HS-27A (cell line): ENCODE measurements at regions not wholly inside any gene's neighbourhood (a gene's known extent, or its start where the extent isn't known, plus 50 kb on each side); places are given as distances from the start of the nearest gene placed in this dataset.
"Not testable (repeated sequence)": the region's sequence is repeated elsewhere in the genome, so short reads cannot be mapped to it uniquely, and the experiment has no call there.

Experiments used
- DNase-seq: peaks from one replicate; pipeline ENCODE4 v3.0.0-alpha.2; 2012; ENCODE audit warnings: low read depth, missing footprints

DNA sequence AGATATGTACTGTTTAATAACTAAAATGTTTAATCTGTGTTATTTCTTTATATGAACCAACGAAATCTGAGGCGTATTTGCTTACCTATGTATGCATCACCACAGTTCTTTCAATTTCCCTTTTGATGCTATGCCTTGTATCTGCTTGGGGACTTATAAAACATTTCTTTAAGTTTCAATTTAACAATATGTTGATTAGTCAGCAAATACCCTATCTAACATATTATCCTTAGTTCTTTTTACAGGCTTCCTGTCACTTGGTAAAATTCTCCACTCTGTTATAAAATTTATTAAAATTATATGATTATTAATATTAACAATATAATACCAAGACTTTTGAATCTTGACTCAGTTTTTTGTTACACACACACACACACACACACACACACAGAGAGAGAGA is 174.3 kb downstream of the CPS1 start:
- DNase-seq, result no peak

GRCh38 chr2:210746826-210747225 is 190.4 kb downstream of the CPS1 start:
- DNase-seq, result not testable (repeated sequence)

GRCh38 chr2:210752532-210752931 is 196.1 kb downstream of the CPS1 start:
- DNase-seq, result no peak

GRCh38 chr2:210753386-210753785 is 197.0 kb downstream of the CPS1 start:
- no peak for DNase-seq

GRCh38 chr2:210756855-210757254 is 200.5 kb downstream of the CPS1 start:
- DNase-seq, result no peak

DNA sequence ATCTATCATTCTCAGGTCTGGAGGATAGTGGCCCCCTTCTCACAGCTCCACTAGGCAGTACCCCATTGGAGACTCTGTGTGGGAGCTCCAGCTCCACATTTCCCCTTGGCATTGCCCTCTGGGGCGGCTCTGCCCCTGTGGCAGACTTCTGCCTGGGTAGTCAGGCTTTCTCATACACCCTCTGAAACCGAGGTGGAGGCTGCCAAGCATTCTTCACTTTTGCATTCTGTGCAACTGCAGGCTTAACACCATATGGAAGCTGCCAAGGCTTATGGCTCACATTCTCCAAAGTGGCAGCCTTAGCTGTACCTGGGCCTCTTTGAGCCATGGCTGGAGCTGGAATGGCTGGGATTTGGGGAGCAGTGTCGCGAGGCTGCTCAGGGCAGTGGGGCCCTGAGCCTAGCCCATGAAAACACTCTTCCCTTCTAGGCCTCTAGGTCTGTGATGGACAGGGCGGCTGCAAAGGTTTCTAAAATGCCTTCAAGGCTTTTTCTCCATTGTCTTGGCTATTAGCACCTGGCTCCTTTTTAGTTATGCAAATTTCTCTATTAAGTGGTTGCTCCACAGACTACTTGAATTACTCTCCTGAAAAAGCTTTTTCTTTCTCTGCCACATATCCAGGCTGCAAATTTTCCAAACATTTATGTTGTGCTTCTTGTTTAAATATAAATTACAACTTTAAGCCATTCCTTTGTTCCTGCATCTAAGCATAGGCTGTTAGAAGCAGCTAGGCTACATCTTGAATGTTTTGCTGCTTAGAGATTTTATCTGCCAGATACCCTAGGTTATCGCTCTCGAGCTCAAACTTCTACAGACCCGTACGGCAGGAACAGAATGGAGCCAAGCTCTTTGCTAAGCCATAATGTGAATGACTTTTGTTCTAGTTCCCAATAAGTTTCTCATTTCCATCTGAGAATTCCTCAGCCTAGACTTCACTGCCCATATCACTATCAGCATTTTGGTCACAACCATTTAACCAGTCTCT is 206.5 kb downstream of the CPS1 start:
- DNase-seq, result no peak

DNA sequence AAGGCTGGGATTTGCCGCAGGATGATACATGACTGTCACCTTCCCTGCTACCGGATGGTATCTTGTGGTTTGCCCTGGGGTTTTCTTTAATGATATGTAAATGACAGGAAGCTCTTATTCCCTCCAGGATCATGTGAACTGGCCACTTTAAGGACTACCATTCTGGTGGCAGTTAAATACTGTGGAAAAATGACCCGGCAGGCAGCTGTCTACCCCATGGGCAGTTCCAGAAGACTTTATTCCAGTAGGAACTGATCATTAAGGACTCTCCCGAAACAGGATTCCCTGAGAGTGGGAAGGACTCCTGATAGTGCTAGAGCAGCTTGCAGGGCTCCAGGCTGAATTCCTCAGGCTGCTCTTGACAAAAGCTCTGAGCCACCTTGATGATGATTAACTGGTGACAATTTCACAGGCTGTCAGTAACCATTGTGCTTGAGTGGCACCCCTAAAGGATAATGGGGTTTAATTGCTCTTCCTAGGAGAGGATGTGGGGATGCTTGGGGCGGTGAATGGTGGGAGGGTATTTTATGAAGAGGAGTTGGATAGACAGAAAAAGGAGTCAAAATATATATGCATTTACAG is 212.0 kb downstream of the CPS1 start:
- DNase-seq, result no peak

DNA sequence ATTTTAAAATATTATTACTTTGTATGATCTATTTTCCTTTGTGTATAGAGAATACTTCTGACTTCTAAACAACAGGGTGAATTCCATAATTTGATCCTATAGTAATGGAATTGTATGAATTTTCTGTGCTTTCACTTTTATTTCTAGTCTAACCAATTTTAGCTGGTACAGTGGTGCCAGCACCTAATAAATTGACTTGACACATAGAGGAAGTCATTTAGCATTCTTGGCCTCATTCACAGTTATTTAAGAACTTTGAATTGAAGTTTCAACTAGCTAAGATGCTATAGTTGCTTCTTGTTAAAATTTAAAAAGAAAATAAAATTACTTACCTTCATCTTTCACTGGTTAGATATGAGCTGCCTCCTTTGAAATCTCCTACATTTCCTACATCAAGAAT is 220.4 kb downstream of the CPS1 start:
- DNase-seq, result no peak

GRCh38 chr2:210782222-210782621 is 225.8 kb downstream of the CPS1 start:
- no peak for DNase-seq

GRCh38 chr2:210787831-210788230 is 231.4 kb downstream of the CPS1 start:
- DNase-seq, result not testable (repeated sequence)

GRCh38 chr2:210792000-210792399 is 235.6 kb downstream of the CPS1 start:
- DNase-seq, result no peak

DNA sequence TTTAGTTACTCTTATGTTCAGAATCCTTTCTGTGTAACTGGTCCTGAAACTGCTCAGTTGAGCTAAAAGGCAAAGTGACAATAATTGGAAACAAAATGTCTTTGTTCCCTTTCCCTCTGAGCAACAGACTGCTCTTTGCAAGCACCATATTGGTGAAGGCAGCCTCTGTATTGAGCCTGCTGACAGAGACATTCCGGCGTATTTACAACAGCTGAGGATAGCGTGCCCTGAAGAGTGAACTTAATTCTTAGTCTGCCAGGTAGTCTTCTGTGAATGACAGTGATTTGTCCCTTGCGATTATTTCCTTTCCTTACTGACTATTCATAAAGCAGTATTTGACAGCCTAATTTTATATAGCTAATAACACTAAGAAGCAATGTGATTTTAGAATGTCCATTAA is 239.1 kb downstream of the CPS1 start:
- DNase-seq, result no peak

DNA sequence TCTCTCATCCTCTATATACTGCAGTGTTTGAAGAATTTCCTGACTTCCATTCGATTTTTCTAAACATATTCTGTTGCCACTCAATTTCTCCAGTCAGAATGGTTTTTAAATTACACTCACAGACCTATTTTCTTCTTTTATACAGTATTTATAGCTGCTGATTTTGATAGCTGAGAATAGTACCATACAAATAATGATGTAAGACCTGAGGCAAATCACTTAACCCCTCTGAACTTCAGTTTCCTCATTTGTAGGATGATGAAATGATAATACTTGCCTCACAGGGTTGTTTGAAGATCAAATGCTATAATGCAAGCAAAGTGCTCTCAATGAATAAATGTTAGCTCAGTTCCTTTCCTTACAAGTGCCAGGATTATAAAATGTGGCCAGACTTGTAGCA is 241.8 kb downstream of the CPS1 start:
- no peak for DNase-seq

DNA sequence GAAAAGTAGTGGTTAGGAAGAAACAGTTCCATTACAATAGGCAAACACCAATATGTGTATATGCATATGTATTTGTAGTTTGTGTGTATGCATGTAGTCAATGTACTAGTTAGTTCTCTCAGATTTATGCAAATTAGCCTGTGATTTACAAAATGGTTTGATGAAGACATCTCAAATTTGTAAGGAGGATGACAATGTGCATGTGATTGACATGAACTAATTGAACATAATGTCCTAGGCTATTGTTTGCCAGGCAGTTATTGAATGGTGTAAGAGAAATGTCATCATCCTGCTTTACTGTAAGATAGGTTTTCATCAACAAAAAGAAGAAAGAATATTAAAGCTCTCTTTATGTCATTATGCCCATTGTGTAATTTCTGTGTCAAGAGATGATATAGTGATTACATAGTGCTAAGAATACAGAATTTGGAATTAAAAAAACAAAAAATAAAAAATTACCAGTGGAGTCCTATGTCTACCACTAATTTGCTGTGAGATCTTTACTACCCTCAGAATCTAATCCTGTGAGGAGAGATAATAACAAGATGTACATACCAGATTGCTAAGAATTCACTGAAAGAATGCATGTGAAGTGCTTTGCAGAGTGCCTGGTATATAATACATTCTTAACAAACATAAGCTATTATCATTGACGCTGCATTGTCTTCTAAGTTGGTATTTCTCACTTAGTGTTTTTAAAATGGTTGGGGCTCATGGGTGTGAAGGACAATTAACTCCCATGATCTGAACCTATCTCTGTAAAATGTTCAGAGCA is 258.0 kb downstream of the CPS1 start:
- no peak for DNase-seq

DNA sequence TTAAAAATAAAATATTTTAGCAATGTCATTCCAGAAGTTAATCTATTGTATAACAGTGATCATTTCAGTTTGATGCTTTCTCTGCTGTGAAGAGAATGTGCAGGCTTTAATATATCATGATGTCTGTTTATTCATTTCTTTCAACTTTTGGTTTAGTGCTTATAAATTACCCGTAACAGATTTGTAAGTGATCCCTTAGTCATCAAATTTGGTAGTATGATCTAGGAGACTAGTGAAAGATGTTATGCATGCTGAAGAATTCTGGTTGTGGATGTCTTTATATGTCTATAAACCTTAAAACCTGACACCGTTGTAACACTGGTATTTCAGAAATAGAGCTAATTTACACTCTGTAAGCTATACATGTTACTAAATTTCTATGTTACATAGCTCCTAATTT is 260.4 kb downstream of the CPS1 start:
- no peak for DNase-seq

DNA sequence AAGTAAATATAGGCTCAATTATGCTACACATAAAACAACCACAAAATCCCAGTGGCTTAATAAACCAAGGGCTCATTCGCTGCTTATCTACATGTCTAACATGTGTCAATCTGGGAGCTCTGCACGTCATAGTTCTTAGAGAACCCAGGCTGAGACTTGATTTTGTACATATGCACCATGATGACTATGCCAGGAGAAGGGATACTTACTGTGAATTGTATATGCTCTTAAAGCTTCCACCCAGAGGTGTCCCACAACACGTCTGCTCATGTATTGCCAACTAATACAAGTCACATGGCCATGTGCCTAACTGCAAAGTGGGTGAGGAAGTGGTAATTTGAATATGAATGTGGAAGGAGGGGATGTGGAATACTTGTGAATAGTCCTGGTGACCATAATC is 262.1 kb downstream of the CPS1 start:
- DNase-seq, result no peak

DNA sequence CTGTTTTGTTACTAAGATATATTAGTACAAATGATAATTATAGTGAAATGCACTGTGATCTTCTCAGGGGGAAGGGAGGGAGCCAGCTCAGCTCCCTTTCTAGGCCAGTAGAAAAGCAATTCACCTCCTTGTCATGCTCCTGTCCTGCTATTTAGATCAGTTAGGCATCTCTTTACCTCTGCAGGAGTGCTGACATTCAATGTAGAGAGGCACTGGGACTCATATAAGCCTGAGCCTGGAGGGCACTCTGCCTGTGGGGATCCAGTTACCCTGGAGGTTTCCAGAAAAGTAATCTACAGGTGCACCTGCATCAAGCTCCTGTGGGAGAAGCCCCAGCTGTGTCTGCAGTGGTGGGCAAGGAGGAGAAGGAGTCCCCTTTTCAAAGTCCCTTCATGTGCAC is 277.0 kb downstream of the CPS1 start:
- DNase-seq, result no peak

GRCh38 chr2:210839034-210839433 is 282.6 kb downstream of the CPS1 start:
- no peak for DNase-seq

DNA sequence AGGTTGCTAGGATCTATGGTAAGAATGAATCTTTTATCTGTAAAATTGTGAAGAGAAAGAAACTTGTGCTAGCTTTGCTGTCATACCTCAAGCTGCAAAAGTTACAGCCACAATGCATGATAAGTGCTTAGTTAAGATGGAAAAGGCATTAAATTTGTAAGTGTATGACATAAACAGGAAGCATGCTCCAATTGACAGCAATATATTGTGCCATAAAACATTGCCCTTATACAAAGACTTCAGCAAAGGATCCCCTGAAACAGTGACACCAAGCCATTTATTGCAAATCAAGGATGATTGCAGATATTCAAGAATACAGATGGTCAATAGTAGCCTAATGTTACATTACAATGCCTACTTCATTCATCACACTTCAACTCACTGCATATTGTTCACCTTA is 283.1 kb downstream of the CPS1 start:
- DNase-seq, result no peak

GRCh38 chr2:210842896-210843295 is 286.5 kb downstream of the CPS1 start:
- no peak for DNase-seq

- no peak for DNase-seq
Measured at GRCh38 chr2:210844016-210844415, 287.6 kb downstream of the CPS1 start.

DNA sequence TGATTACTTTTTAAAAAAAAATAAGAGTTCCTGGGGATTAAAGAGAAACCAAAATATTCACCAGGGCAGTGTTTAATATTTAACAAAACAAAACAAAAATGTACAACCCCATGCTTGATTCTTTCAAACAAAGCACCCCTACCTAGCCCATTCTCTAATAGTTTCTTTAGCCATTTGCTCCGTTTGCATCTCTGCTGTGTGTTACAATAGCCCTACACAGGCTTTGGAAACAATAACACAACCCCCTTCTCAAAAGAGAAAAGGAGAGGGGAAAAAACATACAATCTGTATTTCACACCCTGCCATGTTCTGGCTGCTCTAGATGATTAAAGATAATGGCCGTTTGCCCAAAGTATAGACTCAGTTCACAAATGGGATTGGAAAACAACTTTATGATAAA is 302.9 kb downstream of the CPS1 start:
- no peak for DNase-seq

DNA sequence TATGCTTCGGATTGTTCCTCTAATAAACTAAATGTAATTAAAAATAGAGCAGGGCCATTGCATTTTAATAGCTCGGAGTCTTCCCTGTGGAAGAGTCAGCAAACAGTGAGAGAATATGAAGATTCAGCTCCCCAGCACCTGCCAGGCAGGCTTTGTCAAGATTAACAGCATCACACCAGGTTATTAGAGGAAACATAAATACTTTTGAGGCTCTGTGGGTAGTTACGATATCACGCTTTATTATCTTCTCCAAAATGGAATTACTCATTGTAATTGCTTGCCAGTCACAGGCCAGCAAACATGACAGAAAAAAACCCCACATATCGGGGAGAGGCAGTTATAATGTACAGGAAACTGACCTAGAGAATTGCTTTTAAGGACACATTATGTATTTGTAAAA is 303.9 kb downstream of the CPS1 start:
- no peak for DNase-seq
